GM21381 (cell line): ENCODE measurements at regions not wholly inside any gene's neighbourhood (a gene's known extent, or its start where the extent isn't known, plus 50 kb on each side); places are given as distances from the start of the nearest gene placed in this dataset.

Experiments used
- ATAC-seq: cut with Tn5 transposase; IDR thresholded peaks from one replicate; pipeline ENCODE4 v1.9.1; 2021; ENCODE audit warnings: mild to moderate bottlenecking, moderate library complexity; ENCODE audit not compliant: unreplicated experiment

DNA sequence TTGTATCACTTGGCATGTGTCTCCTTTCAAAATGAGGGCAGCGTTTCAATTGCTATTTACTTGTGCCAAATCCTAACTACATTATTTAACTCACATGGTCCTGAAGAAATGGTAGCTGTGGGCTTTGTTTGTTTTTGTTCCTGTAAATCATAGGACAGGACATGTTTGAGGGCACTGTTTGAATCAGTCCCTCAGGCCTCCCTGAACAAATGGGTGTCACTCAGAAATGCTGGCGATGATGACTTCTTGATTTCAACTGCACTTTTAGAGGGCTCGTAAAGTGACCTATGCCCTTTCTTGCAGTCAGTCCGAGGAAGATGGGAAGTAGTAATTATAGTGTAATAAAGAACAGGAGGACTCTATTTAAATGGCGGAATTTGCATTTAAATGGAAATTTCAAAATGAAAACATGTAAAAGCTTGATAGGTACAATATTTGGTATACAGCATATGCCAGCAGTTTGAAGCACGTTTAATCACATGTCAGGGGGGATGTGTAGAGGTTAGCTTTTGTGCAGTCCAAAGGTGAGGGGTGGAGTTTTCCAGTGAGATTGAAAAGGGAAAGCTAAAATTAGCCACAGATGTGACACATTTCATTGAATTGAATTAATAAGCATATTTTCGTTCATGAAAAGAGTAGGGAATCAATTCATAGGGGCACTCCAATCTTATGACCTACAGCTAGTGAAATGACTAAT lies 1958.7 kb upstream of the IGFBP7 start:
- no peak for ATAC-seq

DNA sequence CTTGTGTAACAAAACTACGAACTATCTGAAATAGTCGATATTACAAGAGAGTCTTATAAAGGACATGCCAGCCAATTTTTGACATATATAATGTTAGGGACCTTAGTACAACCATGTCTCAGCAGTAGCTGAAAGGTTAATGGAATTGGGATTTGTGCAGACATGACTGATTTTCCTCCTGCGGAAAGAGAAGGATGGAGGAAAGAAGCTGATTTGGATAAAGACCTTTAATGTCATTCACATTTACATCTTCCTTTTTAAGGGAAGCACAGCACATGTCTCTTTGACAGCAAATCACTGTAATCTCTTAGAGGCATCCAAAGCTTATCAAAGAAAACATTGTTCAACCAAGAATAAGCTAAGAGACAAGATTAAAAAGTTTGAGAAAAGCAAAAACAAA lies 1976.2 kb upstream of the IGFBP7 start:
- ATAC-seq, result no peak

DNA sequence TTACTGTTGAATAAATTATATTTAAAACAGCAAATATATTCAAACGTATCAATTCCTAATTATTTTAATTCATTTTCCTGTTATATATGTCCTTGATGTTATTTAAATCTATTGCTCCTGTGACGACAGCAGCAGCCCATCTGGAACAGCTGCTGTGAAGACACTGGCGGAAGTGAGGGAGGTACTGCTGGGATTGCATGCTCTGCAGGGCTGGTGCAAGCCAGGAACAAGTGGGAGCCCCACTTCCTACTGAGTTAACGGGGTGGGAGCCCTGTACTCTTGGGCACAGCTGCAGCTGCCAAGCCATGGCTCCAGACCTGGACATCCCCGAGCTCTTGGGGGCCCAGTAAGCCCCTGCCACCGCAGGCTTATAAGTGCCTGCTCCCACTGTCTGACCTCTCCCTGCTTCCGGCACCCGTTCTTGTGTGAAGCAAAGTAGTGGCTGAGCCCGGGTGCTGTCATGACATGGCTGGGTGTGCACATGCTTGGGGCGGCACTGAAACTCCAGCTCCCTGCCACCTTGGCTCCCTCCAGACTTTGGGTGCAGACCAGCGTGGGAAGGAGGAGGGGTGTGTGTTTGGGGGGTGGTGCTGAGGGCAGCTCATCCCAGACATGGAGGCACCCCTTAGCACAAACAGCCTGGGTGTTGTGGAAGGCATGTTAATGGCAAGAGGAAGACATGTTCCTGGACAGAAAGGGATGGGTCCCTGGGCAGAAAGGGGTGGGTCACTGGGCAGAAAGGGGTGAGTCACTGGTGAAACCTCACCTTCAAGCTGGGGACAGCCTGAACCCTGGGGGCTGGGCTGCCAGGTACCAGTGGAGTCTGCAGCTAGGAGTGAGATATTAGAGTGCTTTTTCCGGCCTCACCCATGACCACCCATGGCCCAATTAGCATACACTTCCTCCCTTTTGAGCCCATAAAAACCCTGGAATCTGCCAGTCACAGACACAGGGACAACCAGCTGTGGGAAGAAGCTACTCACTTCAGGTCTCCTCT lies 1981.3 kb upstream of the IGFBP7 start:
- ATAC-seq, result no peak

DNA sequence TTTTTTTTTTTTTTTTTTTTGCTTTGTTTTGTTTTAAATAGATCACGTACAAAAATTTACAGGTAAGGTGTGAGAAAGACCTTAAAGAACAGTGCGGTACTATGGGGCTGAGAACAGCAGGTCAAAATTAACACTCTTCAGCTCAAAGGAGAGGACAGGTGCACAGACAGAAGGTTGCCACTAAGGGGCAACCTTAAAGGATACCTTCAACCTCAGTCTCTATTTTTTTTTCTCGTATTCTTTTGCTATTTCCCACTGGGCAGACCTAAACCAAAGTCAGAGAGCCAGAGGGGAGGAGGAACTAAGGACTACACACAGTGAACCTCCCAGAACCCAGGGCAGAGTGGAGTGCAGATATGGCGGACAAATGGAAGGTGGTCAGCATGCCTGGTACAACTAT lies 1984.3 kb upstream of the IGFBP7 start:
- no peak for ATAC-seq

DNA sequence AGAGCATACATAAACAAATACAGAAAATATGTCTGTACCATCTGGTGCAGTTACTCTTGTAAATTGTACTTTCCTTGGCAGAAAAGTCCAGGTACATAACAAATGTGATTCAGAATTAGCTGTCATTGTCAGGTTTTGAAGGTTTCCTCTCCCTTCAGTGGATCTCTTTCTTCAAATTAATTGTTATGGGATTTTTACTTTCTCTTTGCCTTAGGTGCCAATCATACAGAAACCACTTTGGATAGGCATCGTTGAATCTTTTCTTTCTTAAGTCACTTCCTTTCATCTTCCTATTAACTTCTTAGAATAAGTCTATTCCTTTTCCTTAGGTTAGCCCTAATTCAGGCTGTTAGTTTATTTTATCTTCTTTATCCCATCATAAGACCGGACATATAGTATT lies 1992.1 kb upstream of the IGFBP7 start:
- ATAC-seq, result no peak

DNA sequence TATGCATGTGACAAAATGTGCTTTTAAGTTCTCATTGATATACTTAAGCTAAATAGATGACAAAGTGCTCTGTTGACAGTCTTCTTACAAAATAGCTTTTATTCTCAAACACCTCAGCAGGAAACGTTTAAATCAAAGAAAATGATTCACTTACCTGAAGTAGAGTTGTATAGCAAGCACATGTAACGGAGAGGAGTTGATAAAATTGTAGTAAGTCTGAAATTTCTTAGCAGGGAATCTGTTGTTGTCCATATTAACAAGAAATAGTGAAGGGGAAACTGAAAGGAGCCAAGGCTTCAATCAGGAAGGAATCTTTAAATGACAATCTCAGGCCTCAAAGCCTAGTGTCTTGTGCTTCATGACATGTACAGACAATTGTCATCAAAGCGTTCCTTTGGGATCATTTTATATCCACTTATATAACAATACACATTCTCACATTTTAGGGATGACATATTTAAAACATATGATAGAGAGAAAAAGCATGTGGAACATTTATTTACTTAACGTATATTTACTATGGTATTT lies 2010.2 kb upstream of the IGFBP7 start:
- ATAC-seq, result no peak

DNA sequence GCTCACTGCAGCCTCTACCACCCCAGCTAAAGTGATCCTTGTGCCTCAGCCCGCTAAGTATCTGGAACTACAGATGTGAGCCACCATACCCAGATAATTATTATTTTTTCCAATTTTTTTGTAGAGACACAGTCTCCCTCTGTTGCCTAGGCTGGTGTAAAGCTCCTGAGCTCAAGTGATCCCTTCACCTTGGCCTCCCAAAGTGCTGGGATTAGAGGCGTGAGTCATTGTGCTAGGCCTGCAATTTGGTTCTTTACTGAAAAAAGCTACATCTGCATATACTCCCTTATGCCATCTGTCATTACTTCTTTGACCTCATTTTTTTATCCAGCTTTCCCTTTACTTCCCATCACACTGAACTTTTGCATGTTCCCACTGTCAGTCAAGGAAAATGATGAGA lies 2012.4 kb upstream of the IGFBP7 start:
- ATAC-seq, result no peak

DNA sequence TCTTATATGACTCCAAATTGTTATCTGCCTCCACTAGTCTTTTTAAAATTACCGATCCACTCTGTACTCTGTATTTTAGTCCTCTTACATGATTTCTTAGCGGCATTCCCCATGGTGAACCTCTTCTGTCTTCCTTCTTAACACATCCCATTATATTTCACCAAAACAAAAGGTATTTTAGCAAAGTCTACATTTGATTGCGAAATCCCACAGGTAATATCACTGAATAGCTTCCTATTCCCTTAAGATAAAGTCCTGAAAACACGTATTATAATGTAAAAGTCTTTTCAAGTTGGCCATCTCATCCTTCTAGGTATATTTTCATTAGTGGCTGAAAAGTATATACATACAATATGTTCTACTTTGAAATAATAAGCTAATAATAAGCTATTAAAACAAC lies 2016.0 kb upstream of the IGFBP7 start:
- no peak for ATAC-seq

DNA sequence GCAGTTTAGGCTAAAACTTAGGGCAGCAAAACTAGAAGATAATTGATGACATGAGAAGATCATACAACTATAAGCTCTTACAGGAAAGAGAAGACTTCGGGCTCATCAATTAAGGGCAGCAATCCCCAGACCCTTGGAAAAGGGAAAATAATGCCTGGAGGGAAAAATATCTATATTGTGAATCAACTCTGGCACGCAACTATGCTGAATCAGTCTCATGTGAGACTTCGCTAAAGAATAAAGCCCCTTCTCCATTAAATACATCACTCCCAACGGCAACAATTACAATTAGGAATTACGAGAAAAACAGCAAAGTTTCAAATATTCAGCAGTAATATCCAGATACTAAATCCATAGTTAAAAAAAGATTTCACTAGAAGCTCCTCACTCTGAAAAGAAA lies 2016.8 kb upstream of the IGFBP7 start:
- ATAC-seq, result no peak

DNA sequence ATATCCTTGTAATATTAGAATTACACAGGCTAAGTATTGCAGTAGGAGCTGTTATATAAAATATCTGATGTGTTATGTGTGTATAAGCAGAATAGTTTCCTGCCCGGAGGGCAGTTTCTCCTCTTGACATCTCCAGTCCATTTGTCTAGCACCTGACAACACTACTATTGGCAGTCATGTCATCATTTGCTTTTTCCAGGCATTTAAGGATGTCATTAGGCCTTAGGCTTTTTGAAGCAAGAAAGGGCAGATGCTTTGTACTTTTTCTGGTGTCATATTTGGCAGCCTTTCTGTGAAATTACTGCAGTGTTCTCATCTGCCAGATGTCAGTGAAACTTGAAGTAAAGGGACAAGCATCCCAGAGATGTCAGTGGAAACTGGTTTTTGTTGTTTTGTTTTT lies 2017.6 kb upstream of the IGFBP7 start:
- ATAC-seq, result no peak

DNA sequence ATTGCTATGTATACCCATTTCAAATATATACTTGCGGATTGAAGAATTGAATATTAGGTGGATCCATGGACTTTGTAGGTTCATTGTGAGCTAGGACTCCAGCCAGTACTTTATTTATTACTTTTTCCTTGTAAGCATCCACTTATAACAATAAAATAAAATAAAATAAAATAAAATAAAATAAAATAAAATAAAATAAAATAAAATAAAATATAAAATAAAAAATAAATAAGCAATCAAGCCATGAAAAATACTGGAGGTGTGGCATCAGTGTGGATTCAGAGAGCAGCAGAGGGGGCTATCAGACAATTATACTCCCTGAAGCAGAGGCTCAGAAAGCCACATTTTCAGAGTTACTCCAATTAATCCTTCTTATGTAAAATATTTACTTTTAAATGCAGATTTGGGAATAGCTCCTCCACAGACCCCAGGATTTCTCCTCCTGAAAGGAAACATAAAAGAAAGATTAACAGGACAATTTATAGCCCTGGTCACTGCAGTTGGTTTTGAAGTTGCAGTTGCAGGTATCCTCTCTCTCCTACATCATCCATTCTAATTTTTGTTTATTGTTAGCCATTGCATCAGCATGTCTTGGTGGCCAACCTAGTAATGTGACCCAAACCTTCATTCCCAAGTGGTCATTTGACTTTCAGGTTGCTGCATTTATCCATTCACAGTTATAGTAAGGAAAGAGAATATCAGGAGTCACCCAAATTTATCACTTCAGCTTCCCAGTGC lies 2025.2 kb upstream of the IGFBP7 start:
- ATAC-seq, result no peak

DNA sequence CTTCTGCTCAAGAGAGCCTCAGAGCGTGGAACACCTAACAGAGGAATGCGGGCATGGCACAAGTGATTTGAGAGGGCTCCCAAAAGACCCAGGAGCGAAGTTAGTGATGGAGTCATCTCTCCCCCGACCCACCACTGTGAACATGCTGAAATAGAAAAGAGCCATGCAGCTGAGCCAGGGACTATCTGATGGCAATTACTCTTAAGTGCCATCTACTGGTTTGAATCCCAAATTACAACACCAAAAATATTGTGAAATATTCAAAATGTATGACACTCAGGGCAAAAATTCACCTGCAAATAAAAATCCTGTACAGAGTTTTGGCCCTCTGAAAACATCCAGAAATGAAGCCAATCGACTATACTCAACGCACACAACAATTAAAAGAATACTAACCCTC lies 2038.9 kb upstream of the ADGRL3 start:
- ATAC-seq, result no peak

DNA sequence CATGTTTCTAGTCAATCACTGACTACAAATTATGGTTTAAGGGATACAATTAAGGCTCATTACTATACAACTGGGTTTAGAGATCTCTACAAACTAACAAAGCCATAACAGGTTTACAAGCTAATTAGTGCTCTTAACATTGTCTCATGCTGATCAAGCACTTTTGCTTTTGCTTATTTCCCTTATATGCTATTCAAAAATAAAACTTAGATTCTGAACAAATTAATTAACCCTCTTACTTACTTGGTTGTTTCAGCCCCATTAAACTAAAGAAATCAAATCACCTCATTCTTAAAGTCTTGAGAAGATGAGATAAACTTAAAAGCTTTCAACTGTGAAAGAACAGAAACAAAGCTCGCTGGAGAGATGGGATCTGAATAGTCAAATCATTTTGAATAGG lies 2024.5 kb upstream of the ADGRL3 start:
- no peak for ATAC-seq

DNA sequence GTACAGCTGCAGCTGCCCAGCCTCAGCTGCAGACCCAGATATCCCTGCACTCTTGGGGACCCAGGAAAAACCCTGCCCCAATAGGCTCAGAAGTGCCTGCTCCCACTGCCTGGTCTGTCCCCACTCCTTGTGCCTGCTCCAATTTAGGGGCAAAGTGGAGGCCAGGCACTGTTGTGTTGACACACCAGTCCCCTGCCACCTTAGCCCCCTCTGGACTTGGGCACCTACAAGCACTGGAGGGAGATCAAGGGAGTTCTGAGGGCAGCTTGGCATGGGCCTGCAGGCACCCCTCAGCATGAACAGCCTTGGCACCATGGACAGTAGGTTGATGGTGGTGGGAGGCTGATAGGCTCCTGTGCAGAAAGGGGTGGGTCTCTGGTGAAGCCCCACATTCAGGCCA lies 2020.8 kb upstream of the ADGRL3 start:
- no peak for ATAC-seq

DNA sequence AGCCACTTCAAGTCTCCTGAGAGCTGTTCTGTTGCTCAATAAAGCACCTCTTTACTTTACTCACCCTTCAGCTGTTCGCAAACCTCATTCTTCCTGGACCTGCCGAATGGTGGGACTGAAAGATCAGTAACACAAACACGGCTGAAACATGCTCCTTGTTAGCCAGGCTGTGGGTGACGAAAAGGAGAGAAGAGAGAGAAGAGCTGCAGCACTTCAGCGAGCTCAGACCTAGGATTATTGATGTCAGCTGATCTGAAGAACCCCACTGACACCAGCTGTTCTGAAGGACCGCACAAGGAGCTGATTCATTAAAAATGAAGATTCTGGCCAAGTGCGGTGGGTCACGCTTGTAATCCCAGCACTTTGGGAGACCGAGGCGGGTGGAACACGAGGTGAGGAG lies 2020.0 kb upstream of the ADGRL3 start:
- no peak for ATAC-seq

DNA sequence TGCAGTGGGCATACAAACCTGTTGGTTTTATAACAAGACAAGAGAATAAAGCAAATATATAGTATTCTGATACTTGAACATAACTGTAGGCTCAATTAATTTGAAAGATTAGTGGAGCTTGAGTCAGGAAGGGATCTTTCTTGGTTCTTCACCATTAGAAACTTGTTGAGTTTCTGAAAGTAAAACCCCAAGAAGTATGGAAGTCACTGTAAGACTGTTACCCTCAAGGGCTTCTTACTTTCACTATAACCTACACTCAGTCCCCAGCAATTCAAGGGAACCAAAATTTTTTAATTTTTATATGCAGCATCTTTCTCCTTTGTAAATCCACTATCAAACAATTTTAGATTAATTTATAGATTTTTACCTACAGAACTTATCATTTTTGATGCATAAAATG lies 2019.2 kb upstream of the ADGRL3 start:
- ATAC-seq, result no peak

DNA sequence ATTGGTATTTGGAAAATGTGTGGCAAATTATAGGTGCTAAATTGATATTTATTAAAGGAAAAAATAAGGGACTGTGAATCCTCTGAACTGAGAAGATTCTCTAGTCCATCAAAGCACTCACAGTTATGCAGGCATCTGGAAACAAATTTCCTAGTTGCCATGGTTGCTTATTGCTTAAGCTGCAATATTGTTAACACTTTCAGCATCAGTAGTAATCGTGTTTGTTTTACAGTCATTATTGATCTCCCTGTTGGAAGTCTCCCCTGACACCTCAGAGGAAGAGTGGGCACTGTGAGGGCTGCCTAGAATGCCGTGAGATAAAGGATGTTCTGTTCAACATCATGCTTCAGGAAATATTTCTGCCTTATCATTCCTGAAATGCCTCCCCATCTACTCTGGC lies 2004.3 kb upstream of the ADGRL3 start:
- no peak for ATAC-seq

DNA sequence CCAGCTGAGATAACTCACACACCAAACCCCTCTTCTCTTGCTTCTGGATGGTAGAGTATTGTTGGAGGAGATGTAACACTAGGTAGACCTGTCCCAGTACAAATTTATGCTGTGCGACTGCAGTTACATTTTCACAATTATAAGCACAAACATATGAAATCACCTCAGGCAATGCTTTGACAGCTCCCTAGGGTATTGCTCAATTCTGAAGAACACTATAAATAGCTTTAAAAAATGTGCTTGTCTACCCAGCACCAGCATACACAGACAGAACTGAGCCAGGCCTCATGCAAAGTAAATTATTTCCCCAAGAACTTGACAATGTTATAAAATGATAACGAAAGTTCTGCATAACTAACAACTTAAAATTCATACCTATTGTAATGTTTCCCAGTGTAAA lies 1999.1 kb upstream of the ADGRL3 start:
- no peak for ATAC-seq

DNA sequence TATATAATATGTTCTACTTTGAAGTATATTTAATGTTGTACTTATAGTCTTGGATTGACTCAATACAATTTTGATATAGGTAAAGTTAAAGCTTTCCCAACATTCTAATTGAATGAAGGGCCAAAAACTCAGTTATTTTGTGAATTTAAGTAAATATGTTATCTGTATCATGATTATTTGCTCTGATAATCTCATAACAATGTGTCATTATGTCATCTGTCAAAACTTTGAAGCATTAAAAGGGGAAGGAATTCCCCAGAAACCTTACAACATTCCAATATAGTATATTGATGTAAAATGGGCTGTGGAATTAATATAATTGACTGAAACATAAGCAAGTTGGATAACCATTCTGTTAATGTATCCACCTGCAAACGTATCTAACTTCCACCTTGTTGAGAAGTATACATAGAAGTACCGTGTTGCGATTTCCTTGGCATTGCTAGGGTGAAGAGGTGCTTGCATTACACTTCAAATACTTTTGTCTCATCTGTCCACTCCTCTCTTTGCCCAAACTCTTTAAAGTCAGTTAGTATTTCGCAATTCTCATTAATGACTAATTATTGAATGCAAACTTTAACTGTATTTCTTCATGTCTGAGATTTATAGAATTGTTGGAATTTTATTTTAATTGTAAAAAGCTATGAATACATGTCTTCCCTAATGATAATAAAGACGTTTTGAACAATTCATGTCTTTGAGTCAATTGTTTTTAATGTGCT lies 1982.1 kb upstream of the ADGRL3 start:
- no peak for ATAC-seq

DNA sequence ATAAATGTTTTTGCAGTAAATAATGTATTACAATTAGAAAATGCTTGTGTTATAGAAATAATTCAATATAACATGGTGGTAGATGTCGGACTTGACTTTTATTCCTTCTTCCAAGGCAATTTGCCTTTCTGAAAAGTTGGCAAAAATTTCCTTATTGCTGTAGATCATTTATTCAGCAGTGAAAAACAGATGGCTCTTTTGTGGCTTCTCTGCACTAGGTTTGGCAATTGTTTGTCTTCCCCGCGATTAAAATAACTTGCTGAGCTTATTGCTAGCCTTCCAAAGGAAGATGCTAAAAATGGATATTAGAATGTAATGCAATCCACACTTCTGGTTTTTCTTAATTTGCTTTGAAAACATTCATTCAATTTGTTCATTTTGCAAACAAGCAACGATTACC lies 1977.9 kb upstream of the ADGRL3 start:
- no peak for ATAC-seq
